ENCODE measurements at regions not wholly inside any gene's neighbourhood (a gene's known extent, or its start where the extent isn't known, plus 50 kb on each side); places are given as distances from the start of the nearest gene placed in this dataset.
"Not testable (repeated sequence)": the region's sequence is repeated elsewhere in the genome, so short reads cannot be mapped to it uniquely, and the experiment has no call there.

DNA sequence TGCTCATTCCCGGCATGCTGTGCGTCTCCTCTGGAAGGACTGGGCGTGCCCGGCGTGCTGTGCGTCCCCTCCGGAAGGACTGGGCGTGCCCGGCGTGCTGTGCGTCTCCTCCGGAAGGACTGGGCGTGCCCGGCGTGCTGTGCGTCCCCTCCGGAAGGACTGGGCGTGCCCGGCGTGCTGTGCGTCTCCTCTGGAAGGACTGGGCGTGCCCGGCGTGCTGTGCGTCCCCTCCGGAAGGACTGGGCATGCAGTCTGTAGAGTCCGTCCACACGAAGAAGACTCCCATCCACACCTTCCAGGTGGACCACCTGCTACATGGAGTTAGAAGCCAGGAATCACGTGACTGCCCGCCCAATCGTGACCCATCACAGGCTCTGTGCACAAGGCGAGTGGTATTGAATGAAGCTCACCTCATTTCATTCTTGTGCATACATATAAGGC, 577.7 kb upstream of the ADARB2 start:
- not testable (repeated sequence) for TF ChIP-seq POLR2A, EP300, POLR2AphosphoS5 (IDR thresholded peaks at IDR 0.05)
- TF ChIP-seq, protein P1, sequence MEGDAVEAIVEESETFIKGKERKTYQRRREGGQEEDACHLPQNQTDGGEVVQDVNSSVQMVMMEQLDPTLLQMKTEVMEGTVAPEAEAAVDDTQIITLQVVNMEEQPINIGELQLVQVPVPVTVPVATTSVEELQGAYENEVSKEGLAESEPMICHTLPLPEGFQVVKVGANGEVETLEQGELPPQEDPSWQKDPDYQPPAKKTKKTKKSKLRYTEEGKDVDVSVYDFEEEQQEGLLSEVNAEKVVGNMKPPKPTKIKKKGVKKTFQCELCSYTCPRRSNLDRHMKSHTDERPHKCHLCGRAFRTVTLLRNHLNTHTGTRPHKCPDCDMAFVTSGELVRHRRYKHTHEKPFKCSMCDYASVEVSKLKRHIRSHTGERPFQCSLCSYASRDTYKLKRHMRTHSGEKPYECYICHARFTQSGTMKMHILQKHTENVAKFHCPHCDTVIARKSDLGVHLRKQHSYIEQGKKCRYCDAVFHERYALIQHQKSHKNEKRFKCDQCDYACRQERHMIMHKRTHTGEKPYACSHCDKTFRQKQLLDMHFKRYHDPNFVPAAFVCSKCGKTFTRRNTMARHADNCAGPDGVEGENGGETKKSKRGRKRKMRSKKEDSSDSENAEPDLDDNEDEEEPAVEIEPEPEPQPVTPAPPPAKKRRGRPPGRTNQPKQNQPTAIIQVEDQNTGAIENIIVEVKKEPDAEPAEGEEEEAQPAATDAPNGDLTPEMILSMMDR (IDR thresholded peaks at IDR 0.05), result not testable (repeated sequence)

Data from sigmoid colon (tissue), 4 donors.